PC-3 (cell line): ENCODE measurements at regions not wholly inside any gene's neighbourhood (a gene's known extent, or its start where the extent isn't known, plus 50 kb on each side); places are given as distances from the start of the nearest gene placed in this dataset.

Source experiments
- ATAC-seq: fragments of 200-7000 bp; cut with Tn5 transposase; 2 replicates; pipeline ENCODE4 v1.9.1; 2020; ENCODE audit warnings: mild to moderate bottlenecking, moderate library complexity
- BruUV-seq: library from RNA; stranded (reverse); fragments of 400-500 nt; replicated peaks from 2 replicates; lab custom pipeline; 2021; lab: Mats Ljungman, UMichigan
- CTCF ChIA-PET: fragments of 300-600 bp; sonication (Branson Sonifier 250); formaldehyde crosslinking; loops from one replicate; lab custom pipeline; 2022; ENCODE audit warnings: antibody characterized with exemption; lab: Charles Lee
- POLR2A ChIA-PET: fragments of 300-600 bp; sonication (Branson Sonifier 250); formaldehyde crosslinking; loops from one replicate; lab custom pipeline; 2022; ENCODE audit warnings: antibody characterized with exemption; ENCODE audit not compliant: unreplicated experiment; lab: Charles Lee
- DNase-seq: peaks from one replicate; pipeline ENCODE4 v3.0.0-alpha.2; 2015
- H2AFZ ChIP-seq: fragments of 300-600 bp; sonication (generic); 2 replicates; pipeline ENCODE4 v1.6.0; 2016; ENCODE audit warnings: antibody characterized with exemption, low read length
- H3F3A ChIP-seq: fragments of 300-600 bp; sonication (generic); one replicate; pipeline ENCODE4 v1.6.0; 2017; ENCODE audit warnings: antibody characterized with exemption, low read length, control low read depth, mild to moderate bottlenecking; ENCODE audit not compliant: unreplicated experiment
- H3K27ac ChIP-seq: fragments of 300-600 bp; sonication (generic); 2 replicates; pipeline ENCODE4 v1.5.1; 2016; ENCODE audit warnings: mild to moderate bottlenecking, low read length
- H3K27me3 ChIP-seq: fragments of 300-600 bp; sonication (generic); 2 replicates; pipeline ENCODE4 v1.6.1; 2016; ENCODE audit warnings: low read length, mixed read lengths
- H3K36me3 ChIP-seq: fragments of 300-600 bp; sonication (generic); 2 replicates; pipeline ENCODE4 v1.6.1; 2016; ENCODE audit warnings: low read depth, mixed run types, low read length, mixed read lengths
- H3K4me1 ChIP-seq: fragments of 300-600 bp; sonication (generic); 2 replicates; pipeline ENCODE4 v1.5.1; 2016; ENCODE audit warnings: low read length; ENCODE audit not compliant: insufficient read depth
- H3K4me2 ChIP-seq: fragments of 300-600 bp; sonication (generic); 2 replicates; pipeline ENCODE4 v1.6.0; 2016; ENCODE audit warnings: low read length
- H3K4me3 ChIP-seq: fragments of 300-600 bp; sonication (generic); 2 replicates; pipeline ENCODE4 v1.5.1; 2016; ENCODE audit warnings: mild to moderate bottlenecking, low read length, mixed read lengths
- H3K79me2 ChIP-seq: fragments of 300-600 bp; sonication (generic); 2 replicates; pipeline ENCODE4 v1.6.1; 2017; ENCODE audit warnings: low read length, mixed read lengths
- H3K9ac ChIP-seq: fragments of 300-600 bp; sonication (generic); 2 replicates; pipeline ENCODE4 v1.6.0; 2016; ENCODE audit warnings: mild to moderate bottlenecking, low read length
- H3K9me2 ChIP-seq: fragments of 300-600 bp; sonication (generic); replicated peaks from 2 replicates; pipeline ENCODE4 v1.6.1; 2016; ENCODE audit warnings: mixed run types, low read length, mixed read lengths
- H3K9me3 ChIP-seq: fragments of 300-600 bp; sonication (generic); 2 replicates; pipeline ENCODE4 v1.6.1; 2016; ENCODE audit warnings: low read length, mixed read lengths
- H4K20me1 ChIP-seq: fragments of 300-600 bp; sonication (generic); 2 replicates; pipeline ENCODE4 v1.6.1; 2016; ENCODE audit warnings: low read length, mixed read lengths
- EZH2 ChIP-seq: fragments of 300-600 bp; sonication (generic); IDR thresholded peaks from one replicate; pipeline ENCODE4 v1.6.1; 2017; ENCODE audit warnings: antibody characterized with exemption, mild to moderate bottlenecking, low read length; ENCODE audit not compliant: unreplicated experiment
- EZH2phosphoT487 ChIP-seq: fragments of 300-600 bp; sonication (generic); IDR thresholded peaks from 2 replicates; pipeline ENCODE4 v1.6.1; 2018; ENCODE audit warnings: mild to moderate bottlenecking, antibody characterized with exemption, low read length, borderline replicate concordance
- intact Hi-C: fragments of 100-400 bp; cut with micrococcal nuclease; formaldehyde crosslinking; loops from 2 replicates; pipeline ENCODE4 v1.9.0; 2023
- TF ChIP-seq, protein P1 (sequence below): fragments of 300-600 bp; sonication (generic); conservative IDR thresholded peaks from 2 replicates; pipeline ENCODE4 v1.5.1; 2017; ENCODE audit warnings: antibody characterized with exemption, low read depth, mild to moderate bottlenecking, low read length

DNA sequence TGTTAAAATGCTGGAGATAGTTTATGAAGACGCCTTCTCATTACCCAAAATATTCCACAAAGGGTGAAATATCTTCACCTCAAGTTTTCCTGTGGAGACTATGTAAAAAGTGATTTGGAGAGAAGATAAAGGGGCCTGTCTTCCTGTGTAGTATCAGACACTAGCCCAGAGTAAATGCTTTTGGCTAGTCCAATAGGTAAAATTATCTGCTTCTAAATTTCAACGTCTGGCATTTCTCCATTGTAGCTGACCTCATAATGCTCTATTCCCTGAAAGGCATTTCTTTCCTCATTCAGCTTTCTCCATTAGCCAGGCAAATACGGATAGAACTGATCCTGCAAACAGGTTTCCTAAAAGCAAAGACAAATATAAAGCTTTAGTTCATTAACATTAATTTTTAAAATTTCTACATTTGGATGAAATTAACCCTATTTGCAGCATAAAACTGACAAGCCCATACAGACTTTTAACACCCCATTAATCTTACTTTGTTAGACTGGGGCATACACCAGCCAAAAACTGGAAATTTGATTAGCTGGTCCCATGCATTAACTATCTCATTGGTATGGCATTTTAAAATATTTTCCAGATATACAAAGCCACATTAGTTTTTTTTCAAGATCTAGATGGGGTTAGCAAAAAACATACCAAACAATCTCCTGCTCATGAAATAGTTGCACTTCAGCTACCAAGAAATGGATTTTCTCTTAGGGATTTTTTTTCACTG is 548.8 kb downstream of the EFNA5 start:
- Histone ChIP-seq H3K79me2 (no peaks in the 10 kb centered on the region), H3K4me1 (peaks cover 4% of the 10 kb centered on the region), H4K20me1 (no peaks in the 10 kb centered on the region), H2AFZ (no peak overlapping the region), H3K27me3 (no peaks in the 10 kb centered on the region), H3F3A (no peaks in the 10 kb centered on the region), H3K36me3 (no peaks in the 10 kb centered on the region), H3K9me2 (no peaks in the 10 kb centered on the region), H3K9me3 (no peaks in the 10 kb centered on the region), H3K9ac (no peak overlapping the region), H3K4me3 (no peak overlapping the region), H3K27ac (no peak overlapping the region), H3K4me2 (no peak overlapping the region)
- POLR2A ChIA-PET = no interaction called here
- TF ChIP-seq, protein P1, sequence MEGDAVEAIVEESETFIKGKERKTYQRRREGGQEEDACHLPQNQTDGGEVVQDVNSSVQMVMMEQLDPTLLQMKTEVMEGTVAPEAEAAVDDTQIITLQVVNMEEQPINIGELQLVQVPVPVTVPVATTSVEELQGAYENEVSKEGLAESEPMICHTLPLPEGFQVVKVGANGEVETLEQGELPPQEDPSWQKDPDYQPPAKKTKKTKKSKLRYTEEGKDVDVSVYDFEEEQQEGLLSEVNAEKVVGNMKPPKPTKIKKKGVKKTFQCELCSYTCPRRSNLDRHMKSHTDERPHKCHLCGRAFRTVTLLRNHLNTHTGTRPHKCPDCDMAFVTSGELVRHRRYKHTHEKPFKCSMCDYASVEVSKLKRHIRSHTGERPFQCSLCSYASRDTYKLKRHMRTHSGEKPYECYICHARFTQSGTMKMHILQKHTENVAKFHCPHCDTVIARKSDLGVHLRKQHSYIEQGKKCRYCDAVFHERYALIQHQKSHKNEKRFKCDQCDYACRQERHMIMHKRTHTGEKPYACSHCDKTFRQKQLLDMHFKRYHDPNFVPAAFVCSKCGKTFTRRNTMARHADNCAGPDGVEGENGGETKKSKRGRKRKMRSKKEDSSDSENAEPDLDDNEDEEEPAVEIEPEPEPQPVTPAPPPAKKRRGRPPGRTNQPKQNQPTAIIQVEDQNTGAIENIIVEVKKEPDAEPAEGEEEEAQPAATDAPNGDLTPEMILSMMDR = no peak
- TF ChIP-seq EZH2 (no peak), EZH2phosphoT487 (no peak)
- no TSS peak for BruUV-seq
- CTCF ChIA-PET = no interaction called here
- DNase-seq (no peak), ATAC-seq (no peak)
- intact Hi-C loops = no loop called here

DNA sequence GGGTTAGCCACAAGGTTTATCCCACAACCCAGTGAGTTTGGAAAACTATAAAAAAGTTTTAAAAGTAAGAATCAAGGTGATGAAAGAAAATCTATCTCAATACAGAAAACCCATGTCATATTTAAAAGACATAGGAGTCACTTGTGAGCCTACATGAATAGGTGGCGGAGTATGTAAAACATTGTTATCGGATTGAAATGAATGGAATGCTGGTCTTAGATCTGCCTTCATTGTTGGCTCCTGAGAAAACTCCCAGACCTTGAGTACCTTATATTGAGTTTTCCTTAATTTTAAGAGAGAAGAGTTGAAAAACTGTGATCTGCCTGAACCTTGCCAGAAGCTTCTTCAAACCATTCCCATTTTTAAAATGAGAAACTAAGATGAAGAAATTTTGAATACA is 551.1 kb downstream of the EFNA5 start:
- H3K4me2 ChIP-seq = no peak overlapping the region
- no TSS peak for BruUV-seq
- no peaks in the 10 kb centered on the region for H3K9me2 ChIP-seq
- no peak overlapping the region for H3K27ac ChIP-seq
- H3K27me3 ChIP-seq = no peaks in the 10 kb centered on the region
- DNase-seq (no peak), ATAC-seq (no peak)
- H3K79me2 ChIP-seq = no peaks in the 10 kb centered on the region
- intact Hi-C loops = no loop called here
- no peaks in the 10 kb centered on the region for H3K36me3 ChIP-seq
- no peak overlapping the region for H2AFZ ChIP-seq
- POLR2A ChIA-PET = no interaction called here
- no peak overlapping the region for H3K9ac ChIP-seq
- H3K4me1 ChIP-seq = no peaks in the 10 kb centered on the region
- TF ChIP-seq EZH2phosphoT487 (no peak), EZH2 (no peak)
- TF ChIP-seq, protein P1 = no peak
- H3F3A ChIP-seq = no peaks in the 10 kb centered on the region
- CTCF ChIA-PET = no interaction called here
- no peaks in the 10 kb centered on the region for H4K20me1 ChIP-seq
- no peak overlapping the region for H3K4me3 ChIP-seq
- no peaks in the 10 kb centered on the region for H3K9me3 ChIP-seq
